ENCODE measurements at regions not wholly inside any gene's neighbourhood (a gene's known extent, or its start where the extent isn't known, plus 50 kb on each side); places are given as distances from the start of the nearest gene placed in this dataset.

DNA sequence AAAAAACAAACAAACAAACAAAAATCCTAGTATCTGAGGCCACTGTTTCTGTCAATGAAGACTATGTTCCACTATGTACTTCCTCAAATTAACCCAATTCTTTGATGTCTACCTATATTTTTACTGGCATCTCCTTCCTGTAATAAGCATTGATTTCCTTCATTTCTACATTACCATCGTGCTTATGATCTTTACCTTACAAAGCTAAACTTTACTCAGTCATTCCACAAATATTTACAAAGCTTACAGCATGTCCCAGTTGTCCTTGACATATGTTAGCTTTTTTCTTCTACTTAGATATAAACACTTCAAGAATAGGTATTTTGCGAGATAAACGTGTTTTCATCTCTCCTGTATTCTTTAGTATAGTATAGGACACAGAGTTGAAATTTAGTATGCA, 1090.9 kb downstream of the PCDH9 start:
- no peaks in the 10 kb centered on the region for H3K27me3 ChIP-seq
- 79% methylated on average over 3 of the region's 3 CpGs for WGBS
- H3K9me3 ChIP-seq: no peaks in the 10 kb centered on the region
- no peak overlapping the region for H3K4me3 ChIP-seq
- no peak overlapping the region for H3K27ac ChIP-seq
- TF ChIP-seq, protein P1, sequence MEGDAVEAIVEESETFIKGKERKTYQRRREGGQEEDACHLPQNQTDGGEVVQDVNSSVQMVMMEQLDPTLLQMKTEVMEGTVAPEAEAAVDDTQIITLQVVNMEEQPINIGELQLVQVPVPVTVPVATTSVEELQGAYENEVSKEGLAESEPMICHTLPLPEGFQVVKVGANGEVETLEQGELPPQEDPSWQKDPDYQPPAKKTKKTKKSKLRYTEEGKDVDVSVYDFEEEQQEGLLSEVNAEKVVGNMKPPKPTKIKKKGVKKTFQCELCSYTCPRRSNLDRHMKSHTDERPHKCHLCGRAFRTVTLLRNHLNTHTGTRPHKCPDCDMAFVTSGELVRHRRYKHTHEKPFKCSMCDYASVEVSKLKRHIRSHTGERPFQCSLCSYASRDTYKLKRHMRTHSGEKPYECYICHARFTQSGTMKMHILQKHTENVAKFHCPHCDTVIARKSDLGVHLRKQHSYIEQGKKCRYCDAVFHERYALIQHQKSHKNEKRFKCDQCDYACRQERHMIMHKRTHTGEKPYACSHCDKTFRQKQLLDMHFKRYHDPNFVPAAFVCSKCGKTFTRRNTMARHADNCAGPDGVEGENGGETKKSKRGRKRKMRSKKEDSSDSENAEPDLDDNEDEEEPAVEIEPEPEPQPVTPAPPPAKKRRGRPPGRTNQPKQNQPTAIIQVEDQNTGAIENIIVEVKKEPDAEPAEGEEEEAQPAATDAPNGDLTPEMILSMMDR (IDR thresholded peaks at IDR 0.05): no peak
- TF ChIP-seq EP300 (IDR thresholded peaks at IDR 0.05) (no peak), POLR2AphosphoS5 (IDR thresholded peaks at IDR 0.05) (no peak), POLR2A (IDR thresholded peaks at IDR 0.05) (no peak)
- no peaks in the 10 kb centered on the region for H3K36me3 ChIP-seq
- no peak for DNase-seq (ENCODE audit: low spot score in 2 of 2)
- no peaks in the 10 kb centered on the region for H3K4me1 ChIP-seq

DNA sequence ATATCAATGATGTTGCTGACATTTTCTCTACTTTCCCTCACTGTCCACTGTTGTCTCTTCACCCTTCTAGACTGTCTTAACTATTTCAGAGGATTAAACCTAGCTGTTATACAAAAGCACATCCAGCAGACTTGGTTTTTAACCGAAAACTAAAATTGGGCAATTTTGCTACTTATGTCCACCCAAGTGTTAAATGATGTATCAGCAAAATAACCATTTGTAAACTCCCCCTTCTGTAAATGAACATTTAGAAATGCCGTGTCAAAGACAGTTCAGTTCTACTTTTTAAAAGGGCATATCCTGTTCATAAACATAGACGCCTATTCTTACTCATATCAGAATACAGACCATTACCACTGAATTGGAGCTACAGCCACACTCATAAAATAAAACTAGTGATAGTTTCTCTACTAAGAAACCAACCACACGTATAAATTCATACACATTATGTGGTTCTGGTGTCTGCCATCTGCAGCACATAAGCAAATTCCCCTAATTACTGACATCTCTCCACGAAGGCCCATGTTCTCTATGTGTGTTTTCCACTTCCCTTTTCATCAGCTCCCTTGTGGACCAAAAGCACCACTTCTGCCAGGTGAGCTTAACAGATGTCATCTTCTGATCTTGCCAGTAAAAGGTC, 1091.8 kb downstream of the PCDH9 start:
- Histone ChIP-seq H3K27ac (no peak overlapping the region), H3K4me1 (no peaks in the 10 kb centered on the region), H3K27me3 (no peaks in the 10 kb centered on the region), H3K4me3 (no peak overlapping the region), H3K9me3 (no peaks in the 10 kb centered on the region), H3K36me3 (no peaks in the 10 kb centered on the region)
- whole genome bisulfite sequencing: 73% methylated on average over 5 of the region's 5 CpGs
- no peak for DNase-seq (ENCODE audit: low spot score in 2 of 2)
- TF ChIP-seq POLR2A (IDR thresholded peaks at IDR 0.05): no peak
- TF ChIP-seq EP300 (IDR thresholded peaks at IDR 0.05): no peak
- TF ChIP-seq, protein P1 (IDR thresholded peaks at IDR 0.05): no peak
- TF ChIP-seq POLR2AphosphoS5 (IDR thresholded peaks at IDR 0.05): no peak

DNA sequence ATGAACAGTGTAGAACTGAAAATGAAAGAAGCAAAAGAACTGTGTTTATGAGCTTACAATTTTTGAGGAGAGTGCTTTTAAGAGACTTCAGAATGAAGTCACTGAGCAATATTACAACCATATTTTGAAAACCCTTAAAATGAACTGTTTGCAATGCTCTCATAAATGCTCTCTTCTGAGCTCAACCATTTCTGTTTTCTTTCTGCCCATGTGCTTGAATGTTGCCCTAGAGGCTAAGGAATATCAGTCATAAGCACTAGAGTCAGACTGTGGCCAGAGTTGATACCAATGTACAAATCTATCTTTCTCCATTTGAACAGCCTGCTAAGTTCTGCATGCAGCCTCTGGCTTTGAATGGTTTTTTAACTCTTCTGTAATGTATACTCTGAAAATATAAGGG, 1092.8 kb downstream of the PCDH9 start:
- Histone ChIP-seq H3K36me3 (no peaks in the 10 kb centered on the region), H3K27ac (no peak overlapping the region), H3K4me1 (no peaks in the 10 kb centered on the region), H3K9me3 (no peaks in the 10 kb centered on the region), H3K4me3 (no peak overlapping the region), H3K27me3 (no peaks in the 10 kb centered on the region)
- TF ChIP-seq, protein P1 (IDR thresholded peaks at IDR 0.05): no peak
- no peak for TF ChIP-seq EP300 (IDR thresholded peaks at IDR 0.05)
- TF ChIP-seq POLR2AphosphoS5 (IDR thresholded peaks at IDR 0.05): no peak
- TF ChIP-seq POLR2A (IDR thresholded peaks at IDR 0.05): no peak
- DNase-seq (ENCODE audit: low spot score in 2 of 2): no peak

DNA sequence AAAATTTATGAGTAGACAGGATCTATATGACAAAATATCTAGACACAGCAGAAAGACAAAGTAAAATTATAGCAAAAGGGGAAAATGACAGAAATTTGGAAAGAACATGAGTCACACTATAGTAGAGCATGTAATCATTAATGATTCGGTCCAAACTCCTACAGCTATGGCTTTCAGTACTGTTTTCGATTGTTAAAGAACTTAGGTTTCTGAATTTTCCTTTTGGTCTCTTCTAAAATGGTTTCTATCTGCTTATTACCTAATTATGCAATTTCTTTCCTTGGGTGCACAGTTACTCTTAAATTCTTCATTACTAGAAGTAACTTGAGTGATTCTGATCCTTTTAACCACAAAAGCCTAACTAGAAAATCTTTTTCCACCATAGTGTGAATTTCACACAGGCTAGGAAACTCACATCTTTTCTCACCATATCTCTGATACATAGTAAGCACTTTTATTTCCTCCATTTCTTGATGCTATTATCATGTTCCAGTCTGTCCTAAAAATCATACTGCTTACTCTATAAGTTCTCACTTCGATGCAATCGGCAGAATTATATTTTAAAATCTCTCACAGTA, 1101.4 kb downstream of the PCDH9 start:
- TF ChIP-seq EP300 (IDR thresholded peaks at IDR 0.05): no peak
- no peak for TF ChIP-seq POLR2A (IDR thresholded peaks at IDR 0.05)
- TF ChIP-seq, protein P1 (IDR thresholded peaks at IDR 0.05): no peak
- no peak for TF ChIP-seq POLR2AphosphoS5 (IDR thresholded peaks at IDR 0.05)
- Histone ChIP-seq H3K27me3 (no peaks in the 10 kb centered on the region), H3K36me3 (no peaks in the 10 kb centered on the region), H3K9me3 (no peaks in the 10 kb centered on the region), H3K4me1 (no peaks in the 10 kb centered on the region), H3K4me3 (no peak overlapping the region), H3K27ac (no peak overlapping the region)
- WGBS: 90% methylated on average over 4 of the region's 4 CpGs
- DNase-seq (ENCODE audit: low spot score in 2 of 2): no peak

DNA sequence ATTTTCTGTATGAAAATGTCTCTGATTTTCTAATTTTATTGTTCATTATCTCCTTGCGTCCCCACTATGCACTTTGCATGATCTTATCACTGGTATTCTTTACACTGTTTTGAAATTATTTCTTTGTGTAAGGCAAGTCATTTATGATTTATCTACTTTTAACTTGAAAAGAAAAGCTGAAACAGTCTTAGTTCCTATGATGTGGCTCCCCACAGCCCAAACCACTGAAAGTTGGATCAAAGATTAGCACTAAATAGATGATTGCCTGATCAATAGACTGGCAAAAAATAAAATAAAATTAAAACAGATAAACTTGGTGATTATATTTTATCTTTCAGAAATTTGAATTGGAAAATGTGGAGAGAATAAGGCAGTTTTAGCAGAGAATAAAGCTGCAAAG, 1101.9 kb downstream of the PCDH9 start:
- H3K4me3 ChIP-seq: no peak overlapping the region
- H3K27ac ChIP-seq: no peak overlapping the region
- no peak for TF ChIP-seq POLR2AphosphoS5 (IDR thresholded peaks at IDR 0.05)
- no peak for TF ChIP-seq POLR2A (IDR thresholded peaks at IDR 0.05)
- TF ChIP-seq, protein P1 (IDR thresholded peaks at IDR 0.05): no peak
- TF ChIP-seq EP300 (IDR thresholded peaks at IDR 0.05): no peak
- no peaks in the 10 kb centered on the region for H3K9me3 ChIP-seq
- no peaks in the 10 kb centered on the region for H3K36me3 ChIP-seq
- no peaks in the 10 kb centered on the region for H3K27me3 ChIP-seq
- WGBS: 79% methylated on average over 1 of the region's 1 CpG
- H3K4me1 ChIP-seq: no peaks in the 10 kb centered on the region
- DNase-seq (ENCODE audit: low spot score in 2 of 2): no peak

Measured in suprapubic skin (tissue), 4 donors.